ENCODE measurements at regions not wholly inside any gene's neighbourhood (a gene's known extent, or its start where the extent isn't known, plus 50 kb on each side); places are given as distances from the start of the nearest gene placed in this dataset.

DNA sequence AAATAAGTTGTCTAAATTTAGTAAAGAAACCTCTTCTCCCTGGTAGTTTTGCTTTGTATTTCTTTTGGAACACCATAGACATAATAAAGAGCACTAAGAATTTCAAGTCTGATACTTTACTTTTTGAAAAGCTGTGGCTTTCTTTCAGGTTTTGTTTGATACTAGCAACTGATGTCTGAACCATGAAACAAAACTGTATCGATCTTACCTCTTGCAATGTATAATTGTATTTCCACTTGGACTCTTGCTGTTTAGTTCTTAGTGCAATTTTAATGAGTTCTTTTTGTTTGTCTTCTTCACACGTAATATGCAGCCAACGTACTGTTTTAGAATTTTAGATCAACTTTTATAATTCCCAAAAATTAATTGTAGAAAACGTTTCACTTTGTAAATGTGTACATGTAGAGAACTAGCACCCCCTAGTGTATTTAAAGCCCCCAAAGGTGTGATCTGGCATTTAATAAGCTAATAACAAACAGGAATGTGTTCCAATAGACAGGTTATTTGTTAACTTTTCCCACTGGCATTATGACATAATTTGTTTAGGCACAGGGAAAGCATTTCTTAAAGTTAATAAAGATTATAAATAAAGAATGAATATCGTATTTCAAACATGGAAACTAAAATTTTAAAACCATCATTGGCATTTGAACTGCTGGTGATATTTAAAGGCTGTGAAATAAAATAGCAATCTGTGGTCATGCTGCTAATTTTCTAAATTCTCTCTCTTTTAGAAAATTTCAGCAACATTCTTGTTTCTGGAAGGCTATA lies 289.1 kb upstream of the DNAJC19 start:
- POLR2A ChIA-PET = no interaction called here
- CTCF ChIA-PET = no interaction called here
- no peak overlapping the region for H3K4me3 Mint-ChIP-seq
- DNase-seq = no peak
- H3K27me3 Mint-ChIP-seq = peaks cover 3% of the 10 kb centered on the region
- no peak overlapping the region for H3K27ac Mint-ChIP-seq
- H3K36me3 Mint-ChIP-seq (ENCODE audit: low read depth) = no peaks in the 10 kb centered on the region
- H3K9me3 Mint-ChIP-seq = no peaks in the 10 kb centered on the region
- H3K4me1 Mint-ChIP-seq = no peaks in the 10 kb centered on the region

DNA sequence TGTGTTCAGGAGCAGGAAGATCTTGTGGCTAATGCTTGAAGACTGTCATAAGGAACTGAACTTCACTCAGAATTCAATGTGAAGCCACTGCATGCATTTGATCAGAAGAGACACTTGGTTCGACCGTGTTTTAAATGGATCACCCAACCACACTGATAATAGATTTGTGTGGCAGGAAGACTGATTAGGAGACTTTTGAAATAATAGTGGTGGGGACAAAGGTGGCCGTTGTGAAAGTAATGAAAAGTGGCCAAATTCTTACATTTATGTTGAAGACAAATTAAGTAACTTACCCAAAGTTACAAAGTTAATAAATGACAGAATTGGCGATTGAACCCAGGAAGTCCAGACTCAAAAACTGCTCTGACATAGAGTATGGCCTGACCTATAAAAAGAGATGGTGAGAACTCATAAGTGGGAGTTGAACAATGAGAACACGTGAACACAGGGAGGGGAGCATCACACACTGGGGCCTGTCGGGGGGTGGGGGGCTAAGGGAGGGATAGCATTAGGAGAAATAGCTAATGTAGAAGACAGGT lies 286.9 kb upstream of the DNAJC19 start:
- H3K27ac Mint-ChIP-seq = no peak overlapping the region
- CTCF ChIA-PET = no interaction called here
- H3K27me3 Mint-ChIP-seq = peaks cover 3% of the 10 kb centered on the region

DNA sequence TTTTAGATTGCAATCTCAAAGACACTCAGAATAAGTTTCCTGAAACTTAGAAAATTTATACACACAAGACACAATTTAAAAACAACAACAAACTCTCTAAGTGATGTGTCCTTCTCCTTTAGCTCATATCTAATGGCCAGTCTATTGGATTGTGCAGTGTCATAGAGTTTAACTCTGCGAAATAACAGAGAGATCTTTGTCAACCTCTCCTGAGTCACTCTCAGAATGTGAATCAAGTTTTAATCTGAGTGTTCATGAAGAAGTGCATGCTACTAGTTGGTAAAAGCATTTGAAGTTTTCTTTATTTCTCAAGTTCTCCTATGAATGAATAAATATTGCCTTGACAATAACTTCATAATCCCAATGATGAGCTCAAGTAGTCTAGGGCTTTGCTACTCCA lies 284.5 kb upstream of the DNAJC19 start:
- Mint-ChIP-seq H3K4me3 (no peak overlapping the region), H3K36me3 (ENCODE audit: low read depth) (no peaks in the 10 kb centered on the region), H3K9me3 (no peaks in the 10 kb centered on the region), H3K27ac (no peak overlapping the region), H3K4me1 (no peaks in the 10 kb centered on the region), H3K27me3 (peaks cover under 1% of the 10 kb centered on the region)
- ChIA-PET CTCF (interaction anchor here (0.6 kb wide), 1 partner anchor 1916 kb away, joined by 4 read pairs; no protein-coding TSS in a partner anchor), POLR2A (no interaction called here)
- no peak for DNase-seq

More for the DNA sequence above, 286.9 kb upstream of the DNAJC19 start:
- no peaks in the 10 kb centered on the region for H3K9me3 Mint-ChIP-seq
- POLR2A ChIA-PET = no interaction called here
- no peaks in the 10 kb centered on the region for H3K4me1 Mint-ChIP-seq
- no peaks in the 10 kb centered on the region for H3K36me3 Mint-ChIP-seq (ENCODE audit: low read depth)
- DNase-seq = no peak
- H3K4me3 Mint-ChIP-seq = no peak overlapping the region

DNA sequence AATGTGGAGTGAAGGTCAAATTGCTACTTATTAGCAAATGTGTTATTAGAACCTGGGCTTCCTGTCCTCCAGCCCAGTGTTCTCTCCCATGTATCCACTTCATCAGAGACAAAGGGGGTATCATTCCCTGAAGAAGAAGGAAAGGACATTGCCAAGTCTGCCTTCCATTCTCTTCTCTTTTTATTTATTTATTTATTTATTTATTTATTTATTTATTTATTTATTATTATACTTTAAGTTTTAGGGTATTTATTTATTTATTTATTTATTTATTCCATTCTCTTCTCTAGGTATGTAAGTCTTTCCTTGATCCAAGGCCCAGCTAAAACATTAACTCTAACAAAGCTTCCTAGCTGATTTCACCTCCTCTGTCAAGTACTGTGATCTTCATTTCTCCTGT lies 277.8 kb upstream of the DNAJC19 start:
- ChIA-PET CTCF (no interaction called here), POLR2A (no interaction called here)
- no peaks in the 10 kb centered on the region for H3K9me3 Mint-ChIP-seq
- H3K4me1 Mint-ChIP-seq = peaks cover 5% of the 10 kb centered on the region
- H3K27ac Mint-ChIP-seq = no peak overlapping the region
- no peaks in the 10 kb centered on the region for H3K36me3 Mint-ChIP-seq (ENCODE audit: low read depth)
- DNase-seq = no peak
- H3K27me3 Mint-ChIP-seq = peaks cover 3% of the 10 kb centered on the region
- H3K4me3 Mint-ChIP-seq = no peak overlapping the region

DNA sequence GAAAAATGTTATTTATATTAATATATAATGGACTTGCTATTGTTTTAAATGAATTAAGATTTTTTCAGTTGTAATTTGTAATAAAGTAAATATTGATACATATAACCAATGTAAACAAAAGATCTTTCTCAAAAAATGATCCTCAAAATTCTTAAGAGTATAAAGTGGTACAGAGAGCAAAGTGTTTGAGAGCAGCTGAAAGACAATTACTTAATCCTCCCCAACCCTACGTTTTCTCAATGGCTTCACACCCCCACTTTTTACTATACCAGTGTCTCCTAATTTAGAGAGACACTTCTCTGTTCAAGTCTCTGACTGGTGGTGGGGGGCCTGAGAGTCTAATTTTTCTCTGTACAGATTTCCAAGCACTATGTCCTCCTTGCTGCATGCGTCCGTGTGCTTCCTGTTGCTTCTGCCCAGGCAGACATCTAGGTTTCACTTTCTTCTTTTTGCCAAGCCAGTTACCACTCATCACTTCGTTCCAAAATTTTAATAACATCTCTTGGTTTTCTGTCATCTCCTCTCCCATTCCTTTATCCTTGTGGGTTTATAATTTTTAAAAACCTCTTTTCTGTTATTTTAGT lies 276.3 kb upstream of the DNAJC19 start:
- ChIA-PET CTCF (no interaction called here), POLR2A (no interaction called here)
- H3K36me3 Mint-ChIP-seq (ENCODE audit: low read depth) = no peaks in the 10 kb centered on the region
- H3K27ac Mint-ChIP-seq = peak overlapping the region; percentile 66
- DNase-seq = no peak
- H3K27me3 Mint-ChIP-seq = peaks cover 3% of the 10 kb centered on the region
- peak overlapping the region; percentile 66 for H3K4me3 Mint-ChIP-seq
- H3K9me3 Mint-ChIP-seq = peaks cover 6% of the 10 kb centered on the region
- H3K4me1 Mint-ChIP-seq = peaks cover 5% of the 10 kb centered on the region

DNA sequence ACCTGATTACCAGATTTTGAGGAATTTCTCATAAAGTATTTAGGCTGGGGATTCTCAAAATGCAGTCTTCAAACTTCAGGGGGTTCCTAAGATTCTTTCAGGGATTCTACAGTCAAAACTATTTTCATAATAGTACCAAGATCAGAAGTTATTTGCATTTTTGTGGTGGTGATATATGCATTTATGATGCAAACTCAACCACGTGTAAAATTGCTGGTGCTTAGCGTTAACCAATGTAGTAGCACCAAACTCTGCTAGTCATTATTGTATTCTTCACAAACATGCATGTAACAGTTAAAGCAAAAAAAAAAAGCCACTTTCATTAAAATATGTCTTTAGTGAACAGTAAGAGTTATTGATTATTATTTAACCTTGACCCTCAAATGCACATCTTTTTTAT lies 274.9 kb upstream of the DNAJC19 start:
- ChIA-PET CTCF (no interaction called here), POLR2A (no interaction called here)
- no peak overlapping the region for H3K27ac Mint-ChIP-seq
- H3K27me3 Mint-ChIP-seq = peaks cover 3% of the 10 kb centered on the region
- peaks cover 6% of the 10 kb centered on the region for H3K9me3 Mint-ChIP-seq
- no peaks in the 10 kb centered on the region for H3K36me3 Mint-ChIP-seq (ENCODE audit: low read depth)
- H3K4me1 Mint-ChIP-seq = peaks cover 5% of the 10 kb centered on the region
- no peak overlapping the region for H3K4me3 Mint-ChIP-seq
- DNase-seq = no peak

DNA sequence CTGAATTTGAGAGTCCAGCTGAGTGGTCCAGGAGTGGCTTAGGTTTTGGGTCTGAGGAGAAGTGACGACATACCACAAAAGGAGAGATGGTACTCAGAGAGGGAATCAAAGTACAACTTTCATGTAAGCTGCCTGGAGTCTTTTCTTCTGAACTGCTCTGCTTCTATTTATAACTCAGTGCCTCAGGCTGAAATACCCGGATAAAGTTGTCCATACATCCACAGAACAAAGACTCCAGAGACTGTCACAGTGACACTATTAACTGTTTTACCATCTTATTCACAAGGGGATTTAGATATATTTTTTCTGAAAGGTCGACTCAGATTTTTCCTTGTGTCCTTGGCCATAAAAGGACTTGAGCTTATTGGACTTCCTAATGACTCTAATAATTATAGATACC lies 264.3 kb upstream of the DNAJC19 start:
- CTCF ChIA-PET = no interaction called here
- DNase-seq = no peak
- H3K4me3 Mint-ChIP-seq = no peak overlapping the region

DNA sequence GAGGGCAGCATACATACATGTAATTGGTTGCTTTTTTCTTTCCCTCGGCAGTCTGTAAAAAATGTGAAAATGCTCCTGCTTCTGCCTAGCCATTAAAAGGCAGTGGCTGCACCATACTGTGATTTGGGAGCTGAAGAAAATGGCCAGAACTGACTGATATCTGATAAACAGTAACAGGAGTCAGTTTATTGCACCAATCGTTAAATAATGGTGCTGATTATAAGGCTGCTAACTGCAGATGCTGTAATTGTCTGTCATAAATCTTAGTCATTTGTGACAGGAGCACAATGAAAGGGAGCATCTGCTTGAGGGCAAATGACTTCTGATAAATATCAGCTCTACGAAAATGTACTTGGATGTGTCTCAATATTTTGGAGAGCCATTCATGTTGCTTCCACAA lies 263.1 kb upstream of the DNAJC19 start:
- Mint-ChIP-seq H3K4me3 (no peak overlapping the region), H3K27me3 (no peaks in the 10 kb centered on the region), H3K27ac (no peak overlapping the region), H3K4me1 (no peaks in the 10 kb centered on the region), H3K36me3 (ENCODE audit: low read depth) (no peaks in the 10 kb centered on the region), H3K9me3 (no peaks in the 10 kb centered on the region)
- DNase-seq = no peak
- POLR2A ChIA-PET = no interaction called here
- CTCF ChIA-PET = no interaction called here

More for the DNA sequence above, 264.3 kb upstream of the DNAJC19 start:
- POLR2A ChIA-PET = no interaction called here
- Mint-ChIP-seq H3K27ac (no peak overlapping the region), H3K9me3 (no peaks in the 10 kb centered on the region), H3K36me3 (ENCODE audit: low read depth) (no peaks in the 10 kb centered on the region), H3K27me3 (no peaks in the 10 kb centered on the region), H3K4me1 (no peaks in the 10 kb centered on the region)

DNA sequence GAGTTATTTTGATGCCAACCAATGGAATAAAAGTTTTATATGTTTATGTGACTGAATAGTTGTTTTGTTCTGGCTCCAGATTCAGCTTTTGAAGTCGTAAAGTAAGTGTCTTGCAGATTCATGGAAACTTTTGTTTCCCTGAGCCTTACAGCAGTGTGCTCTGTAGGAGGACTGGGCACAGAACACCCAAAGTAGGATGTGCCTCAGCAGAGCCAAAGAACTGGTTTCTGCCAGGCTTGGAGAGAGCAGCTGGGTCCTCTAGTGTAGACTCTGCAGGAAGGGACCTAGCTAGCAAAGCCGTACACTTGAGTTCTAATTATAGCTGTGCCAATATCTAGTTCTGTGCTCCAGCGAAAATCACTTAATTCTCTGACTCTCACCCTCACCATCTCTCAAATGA lies 261.2 kb upstream of the DNAJC19 start:
- ChIA-PET POLR2A (no interaction called here), CTCF (no interaction called here)
- Mint-ChIP-seq H3K9me3 (no peaks in the 10 kb centered on the region), H3K36me3 (ENCODE audit: low read depth) (no peaks in the 10 kb centered on the region), H3K4me3 (no peak overlapping the region), H3K27me3 (no peaks in the 10 kb centered on the region), H3K27ac (no peak overlapping the region), H3K4me1 (no peaks in the 10 kb centered on the region)
- no peak for DNase-seq

DNA sequence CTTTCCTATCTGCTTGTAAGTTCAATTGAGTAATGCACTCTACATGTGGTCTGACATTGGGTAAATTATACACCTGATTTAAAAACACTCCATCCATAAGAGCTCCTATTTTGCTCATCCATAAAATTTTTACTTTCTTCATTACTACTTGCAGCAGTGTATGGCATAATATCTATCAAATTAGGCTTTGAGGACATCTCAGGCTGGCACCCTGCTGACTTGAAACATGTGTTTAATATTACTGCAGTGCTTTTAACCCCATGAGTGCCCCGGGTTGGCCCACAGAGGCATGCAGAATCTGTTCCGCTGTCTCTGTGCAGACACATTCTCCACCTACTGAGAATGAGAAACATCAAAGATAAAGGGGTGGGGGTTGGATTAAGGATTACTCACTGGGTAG lies 249.9 kb upstream of the DNAJC19 start:
- ChIA-PET CTCF (no interaction called here), POLR2A (no interaction called here)
- Mint-ChIP-seq H3K27me3 (no peaks in the 10 kb centered on the region), H3K27ac (no peak overlapping the region), H3K9me3 (no peaks in the 10 kb centered on the region), H3K4me3 (no peak overlapping the region), H3K4me1 (no peaks in the 10 kb centered on the region), H3K36me3 (ENCODE audit: low read depth) (no peaks in the 10 kb centered on the region)
- no peak for DNase-seq

DNA sequence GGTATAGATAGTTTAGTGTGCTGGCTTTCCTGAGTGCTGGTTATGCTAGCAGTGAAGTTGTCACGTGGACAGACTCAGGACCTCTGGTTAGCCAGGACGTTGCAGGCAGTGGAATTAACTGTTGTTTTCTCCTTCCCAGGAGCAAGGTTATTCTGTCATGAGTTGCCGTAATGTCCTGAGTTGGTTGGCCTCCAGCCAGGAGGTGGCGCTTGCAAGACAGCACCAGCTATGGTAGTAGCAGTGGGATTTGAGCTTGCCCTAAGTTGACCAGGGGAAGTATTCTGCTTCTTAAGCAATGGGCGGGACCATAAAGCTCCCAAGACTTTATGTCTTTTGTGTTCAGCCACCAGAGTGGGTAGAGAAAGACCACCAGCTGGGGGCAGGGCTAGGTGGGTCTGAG lies 240.7 kb upstream of the DNAJC19 start:
- Mint-ChIP-seq H3K9me3 (no peaks in the 10 kb centered on the region), H3K27ac (no peak overlapping the region), H3K36me3 (ENCODE audit: low read depth) (no peaks in the 10 kb centered on the region), H3K4me1 (no peaks in the 10 kb centered on the region), H3K4me3 (no peak overlapping the region), H3K27me3 (no peaks in the 10 kb centered on the region)
- CTCF ChIA-PET = interaction anchor here (0.6 kb wide), 1 partner anchor 559 kb away, joined by 3 read pairs; no protein-coding TSS in a partner anchor
- no peak for DNase-seq
- POLR2A ChIA-PET = no interaction called here

DNA sequence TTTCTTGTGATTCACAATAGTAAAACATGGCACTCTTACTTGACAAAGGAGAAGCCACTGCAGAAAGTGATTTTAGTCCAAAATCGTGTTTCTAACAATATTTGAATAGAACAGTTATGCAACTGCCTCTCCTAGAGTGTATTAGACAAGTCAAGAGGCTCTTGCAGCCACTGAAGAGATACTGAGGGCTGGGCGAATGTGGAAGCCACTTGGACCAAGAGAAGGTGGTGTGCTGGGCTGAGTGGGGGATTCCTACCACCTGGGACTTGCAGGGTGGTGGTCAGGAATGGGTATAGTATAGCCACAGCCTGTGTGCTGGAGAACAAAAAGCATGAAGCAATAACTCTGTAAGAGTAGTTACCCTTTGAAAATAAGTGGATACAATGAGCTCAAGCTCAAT lies 223.8 kb upstream of the DNAJC19 start:
- no peaks in the 10 kb centered on the region for H3K36me3 Mint-ChIP-seq (ENCODE audit: low read depth)

DNA sequence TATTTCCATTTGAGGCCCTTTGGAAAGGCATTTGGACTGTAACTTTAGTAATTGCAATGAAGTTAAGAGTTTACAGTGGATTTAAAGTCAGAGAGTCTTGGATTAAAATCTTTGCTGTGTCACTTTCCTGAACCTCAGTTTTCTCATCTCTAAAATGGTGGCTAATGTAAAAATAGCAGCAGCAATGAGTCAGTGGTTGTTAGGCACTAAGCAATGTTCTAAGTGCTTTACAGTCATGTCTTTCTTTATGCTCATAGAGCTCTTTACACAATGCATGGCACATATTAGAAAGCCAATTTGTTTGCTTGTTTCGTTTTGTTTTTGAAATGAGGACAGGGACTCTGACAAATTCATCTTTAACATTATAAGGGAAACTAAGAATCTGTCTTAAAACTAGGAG lies 222.7 kb upstream of the DNAJC19 start:
- no peak for DNase-seq
- POLR2A ChIA-PET = no interaction called here
- no peak overlapping the region for H3K4me3 Mint-ChIP-seq
- no peaks in the 10 kb centered on the region for H3K9me3 Mint-ChIP-seq
- no peaks in the 10 kb centered on the region for H3K36me3 Mint-ChIP-seq (ENCODE audit: low read depth)
- no peaks in the 10 kb centered on the region for H3K27me3 Mint-ChIP-seq
- CTCF ChIA-PET = no interaction called here
- H3K4me1 Mint-ChIP-seq = no peaks in the 10 kb centered on the region
- no peak overlapping the region for H3K27ac Mint-ChIP-seq

More for the DNA sequence above, 223.8 kb upstream of the DNAJC19 start:
- no peak overlapping the region for H3K27ac Mint-ChIP-seq
- H3K27me3 Mint-ChIP-seq = no peaks in the 10 kb centered on the region
- no peaks in the 10 kb centered on the region for H3K9me3 Mint-ChIP-seq
- no peaks in the 10 kb centered on the region for H3K4me1 Mint-ChIP-seq
- POLR2A ChIA-PET = no interaction called here
- no peak overlapping the region for H3K4me3 Mint-ChIP-seq
- DNase-seq = no peak
- CTCF ChIA-PET = no interaction called here

DNA sequence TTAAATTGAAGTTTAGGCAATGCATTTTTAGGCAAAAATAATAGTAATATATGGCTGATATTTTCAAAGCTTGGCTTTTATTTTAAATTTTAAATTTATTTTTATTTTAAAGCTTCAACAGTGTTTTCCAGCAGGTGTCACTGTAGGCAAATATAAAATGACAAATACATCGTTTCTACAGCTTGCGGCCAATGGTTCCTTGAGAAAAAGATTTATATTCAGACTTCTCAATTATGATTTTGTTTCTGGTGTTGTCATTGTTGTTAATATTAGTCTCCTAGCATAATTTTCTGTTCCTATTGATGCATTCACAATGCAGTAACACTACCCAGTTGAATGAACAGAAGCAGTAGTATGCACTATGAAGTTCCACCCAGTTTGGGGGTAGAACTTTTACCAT lies 220.7 kb upstream of the DNAJC19 start:
- DNase-seq = no peak
- H3K27ac Mint-ChIP-seq = no peak overlapping the region
- no peaks in the 10 kb centered on the region for H3K9me3 Mint-ChIP-seq
- H3K4me1 Mint-ChIP-seq = no peaks in the 10 kb centered on the region
- POLR2A ChIA-PET = no interaction called here
- no peaks in the 10 kb centered on the region for H3K36me3 Mint-ChIP-seq (ENCODE audit: low read depth)
- H3K4me3 Mint-ChIP-seq = no peak overlapping the region
- CTCF ChIA-PET = no interaction called here
- H3K27me3 Mint-ChIP-seq = no peaks in the 10 kb centered on the region
